ENCODE measurements at regions not wholly inside any gene's neighbourhood (a gene's known extent, or its start where the extent isn't known, plus 50 kb on each side); places are given as distances from the start of the nearest gene placed in this dataset.

DNA sequence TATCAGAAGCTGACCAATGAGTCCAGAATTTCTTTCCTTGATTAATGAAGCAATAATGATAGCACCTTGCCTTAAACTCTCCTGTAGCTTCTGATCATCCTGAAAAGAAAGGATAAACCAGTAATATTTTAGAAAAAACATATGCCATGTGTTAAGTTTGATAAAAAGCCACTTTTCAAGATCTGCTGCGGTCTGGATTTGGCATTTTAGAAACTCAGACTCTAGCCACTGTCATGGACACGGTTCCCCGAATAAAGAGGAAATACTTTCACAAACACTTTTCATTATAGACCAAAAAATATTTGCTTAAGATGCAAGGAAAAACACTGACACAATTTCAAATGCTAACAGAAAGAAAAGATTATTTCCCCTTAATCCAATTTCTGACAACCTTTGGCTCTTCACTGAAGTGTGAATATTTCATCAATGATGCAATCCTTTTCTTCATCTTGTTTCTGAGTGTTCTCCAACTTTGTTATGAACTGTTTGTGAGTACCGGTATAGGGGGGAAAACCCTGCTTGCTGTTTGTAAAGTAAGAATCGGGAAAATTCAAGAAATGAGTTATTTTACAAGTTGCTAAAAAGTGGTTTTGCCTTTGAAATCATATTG is 329.5 kb downstream of the CRPPA start:
- TF ChIP-seq, protein P1, sequence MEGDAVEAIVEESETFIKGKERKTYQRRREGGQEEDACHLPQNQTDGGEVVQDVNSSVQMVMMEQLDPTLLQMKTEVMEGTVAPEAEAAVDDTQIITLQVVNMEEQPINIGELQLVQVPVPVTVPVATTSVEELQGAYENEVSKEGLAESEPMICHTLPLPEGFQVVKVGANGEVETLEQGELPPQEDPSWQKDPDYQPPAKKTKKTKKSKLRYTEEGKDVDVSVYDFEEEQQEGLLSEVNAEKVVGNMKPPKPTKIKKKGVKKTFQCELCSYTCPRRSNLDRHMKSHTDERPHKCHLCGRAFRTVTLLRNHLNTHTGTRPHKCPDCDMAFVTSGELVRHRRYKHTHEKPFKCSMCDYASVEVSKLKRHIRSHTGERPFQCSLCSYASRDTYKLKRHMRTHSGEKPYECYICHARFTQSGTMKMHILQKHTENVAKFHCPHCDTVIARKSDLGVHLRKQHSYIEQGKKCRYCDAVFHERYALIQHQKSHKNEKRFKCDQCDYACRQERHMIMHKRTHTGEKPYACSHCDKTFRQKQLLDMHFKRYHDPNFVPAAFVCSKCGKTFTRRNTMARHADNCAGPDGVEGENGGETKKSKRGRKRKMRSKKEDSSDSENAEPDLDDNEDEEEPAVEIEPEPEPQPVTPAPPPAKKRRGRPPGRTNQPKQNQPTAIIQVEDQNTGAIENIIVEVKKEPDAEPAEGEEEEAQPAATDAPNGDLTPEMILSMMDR (IDR thresholded peaks at IDR 0.05) = no peak
- no peak for TF ChIP-seq SIN3A (IDR thresholded peaks at IDR 0.05; ENCODE audit: borderline replicate concordance, insufficient read depth, low read depth, low read length)
- TF ChIP-seq REST (IDR thresholded peaks at IDR 0.05; ENCODE audit: insufficient read depth in 1 of 2, low read depth in 2 of 2, low read length in 1 of 2) = no peak
- TF ChIP-seq POLR2AphosphoS5 (IDR thresholded peaks at IDR 0.05; ENCODE audit: low read depth, low read length) = no peak

Data from Panc1 (cell line).